HepG2 (cell line): ENCODE measurements at regions not wholly inside any gene's neighbourhood (a gene's known extent, or its start where the extent isn't known, plus 50 kb on each side); places are given as distances from the start of the nearest gene placed in this dataset.

Experiments used
- ATAC-seq: fragments of 200-7000 bp; cut with Tn5 transposase; 3 replicates; pipeline ENCODE4 v1.9.1; 2020; ENCODE audit warnings: mild to moderate bottlenecking, moderate library complexity
- BruUV-seq: library from RNA; stranded (reverse); fragments of 400-500 nt; replicated peaks from 2 replicates; lab custom pipeline; 2021; lab: Mats Ljungman, UMichigan
- CTCF ChIA-PET: fragments of 300-600 bp; formaldehyde crosslinking; extraction: SDS; loops from one replicate; lab custom pipeline; 2021; ENCODE audit warnings: low total read pairs, inconsistent platforms, low intra/inter-chr PET ratio; lab: Yijun Ruan, JAX
- POLR2A ChIA-PET: fragments of 350-600 bp; sonication (Branson Sonifier 250); formaldehyde crosslinking; loops from one replicate; lab custom pipeline; 2020; ENCODE audit warnings: antibody characterized with exemption, inconsistent platforms; lab: Yijun Ruan, JAX
- DNase-seq: peaks from one replicate; pipeline ENCODE4 v3.0.0-alpha.2; 2015; ENCODE audit warnings: low spot score
- FAIRE-seq: peaks from 3 replicates; lab custom pipeline; 2011; peaks lifted over from hg19 to GRCh38; lab: Jason Lieb, UNC
- H2AFZ ChIP-seq: one replicate; pipeline ENCODE4 v1.6.1; 2011; ENCODE audit warnings: low read length, inconsistent platforms
- H3K27ac ChIP-seq: fragments of 300-600 bp; 3 replicates; pipeline ENCODE4 v1.8.0; 2011; ENCODE audit warnings: mixed run types, mild to moderate bottlenecking, mixed read lengths, low read length, inconsistent platforms; ENCODE audit not compliant: insufficient read depth; ENCODE audit errors: extremely low read length
- H3K27me3 ChIP-seq, 2 experiments: fragments of 200-600 bp in 1 of 2; 2 replicates in 1 of 2; 3 replicates in 1 of 2; pipeline versions ENCODE4 v1.6.0 to v1.8.0; 2011; ENCODE audit warnings: low read length in 2 of 2, mild to moderate bottlenecking in 2 of 2, moderate library complexity in 2 of 2, inconsistent platforms in 1 of 2; ENCODE audit not compliant: insufficient read depth in 2 of 2, control insufficient read depth in 1 of 2
- H3K36me3 ChIP-seq, 2 experiments: fragments of 200-600 bp in 1 of 2; replicated peaks in 1 of 2; 2 replicates in 1 of 2; 3 replicates in 1 of 2; pipeline versions ENCODE4 v1.5.1 to v1.8.0; 2011; ENCODE audit warnings: low read length in 2 of 2, inconsistent platforms in 1 of 2; ENCODE audit not compliant: insufficient read depth in 2 of 2, control insufficient read depth in 1 of 2
- H3K4me1 ChIP-seq: 2 replicates; pipeline ENCODE4 v1.5.1; 2012; ENCODE audit warnings: low read length, inconsistent platforms; ENCODE audit not compliant: insufficient read depth
- H3K4me2 ChIP-seq: 2 replicates; pipeline ENCODE4 v1.6.0; 2011; ENCODE audit warnings: low read depth, low read length, inconsistent platforms
- H3K4me3 ChIP-seq, 3 experiments: fragments of 200-600 bp in 1 of 3; sonication (generic), shearing (Covaris generic) in 1 of 3; replicated peaks in 1 of 3; 2 replicates each; pipeline ENCODE4 v1.5.1; 2011 to 2016; ENCODE audit warnings: low read length in 3 of 3, inconsistent platforms in 2 of 3, low read depth in 2 of 3, mild to moderate bottlenecking in 2 of 3, control low read depth in 1 of 3, mixed read lengths in 1 of 3; ENCODE audit not compliant: insufficient read depth in 1 of 3
- H3K79me2 ChIP-seq: one replicate; pipeline ENCODE4 v1.6.1; 2011; ENCODE audit warnings: low read length, inconsistent platforms; ENCODE audit not compliant: insufficient read depth
- H3K9ac ChIP-seq: 2 replicates; pipeline ENCODE4 v1.6.0; 2011; ENCODE audit warnings: mild to moderate bottlenecking, low read depth, low read length, inconsistent platforms; ENCODE audit not compliant: insufficient read depth
- H3K9me3 ChIP-seq: 2 replicates; pipeline ENCODE4 v1.5.1; 2012; ENCODE audit warnings: mild to moderate bottlenecking, low read length
- H4K20me1 ChIP-seq: 2 replicates; pipeline ENCODE4 v1.6.0; 2011; ENCODE audit warnings: inconsistent platforms, mild to moderate bottlenecking, low read length, moderate library complexity; ENCODE audit not compliant: insufficient read depth
- HHEX ChIP-seq: IDR thresholded peaks from 2 replicates; pipeline ENCODE4 v1.6.1; 2016; ENCODE audit warnings: control low read depth
- MAFK ChIP-seq, 2 experiments: IDR thresholded peaks in 1 of 2; conservative IDR thresholded peaks in 1 of 2; 2 replicates each; pipeline ENCODE4 v1.6.1; 2011; ENCODE audit warnings: improper control_type of control experiment in 2 of 2, low read length in 2 of 2
- SRY ChIP-seq: sonication (generic); formaldehyde crosslinking; IDR thresholded peaks from 2 replicates; pipeline ENCODE4 v1.8.0; 2022; ENCODE audit warnings: mild to moderate bottlenecking, missing genetic modification reagents
- TARDBP ChIP-seq: sonication (generic); formaldehyde crosslinking; IDR thresholded peaks from 2 replicates; pipeline ENCODE4 v1.8.0; 2022; ENCODE audit warnings: mild to moderate bottlenecking, missing genetic modification reagents
- ZNF615 ChIP-seq: sonication (generic); formaldehyde crosslinking; IDR thresholded peaks from 2 replicates; pipeline ENCODE4 v1.5.0; 2020; ENCODE audit warnings: mild to moderate bottlenecking, missing genetic modification reagents, borderline replicate concordance
- WGBS: methylation state at CpG from one replicate; pipeline ENCODE4 v1.1.6; 2017; ENCODE audit warnings: low lambda C conversion rate; 5-methylcytosine and 5-hydroxymethylcytosine counted together
- in situ Hi-C: cut with HindIII; loops from 2 replicates; pipeline ENCODE4 v1.10.0; 2017; ENCODE audit warnings: low pct_unique_long_range_greater_than_20kb; ENCODE audit not compliant: extremely low pct_ligation_motif_present
- intact Hi-C: fragments of 100-400 bp; cut with micrococcal nuclease; formaldehyde crosslinking; loops from one replicate; pipeline ENCODE4 v1.10.0; 2022; ENCODE audit not compliant: unreplicated experiment
- TF ChIP-seq, protein P1 (sequence below): sonication (generic); formaldehyde crosslinking; conservative IDR thresholded peaks from 2 replicates; pipeline ENCODE4 v1.5.0; 2020; ENCODE audit warnings: missing genetic modification reagents

DNA sequence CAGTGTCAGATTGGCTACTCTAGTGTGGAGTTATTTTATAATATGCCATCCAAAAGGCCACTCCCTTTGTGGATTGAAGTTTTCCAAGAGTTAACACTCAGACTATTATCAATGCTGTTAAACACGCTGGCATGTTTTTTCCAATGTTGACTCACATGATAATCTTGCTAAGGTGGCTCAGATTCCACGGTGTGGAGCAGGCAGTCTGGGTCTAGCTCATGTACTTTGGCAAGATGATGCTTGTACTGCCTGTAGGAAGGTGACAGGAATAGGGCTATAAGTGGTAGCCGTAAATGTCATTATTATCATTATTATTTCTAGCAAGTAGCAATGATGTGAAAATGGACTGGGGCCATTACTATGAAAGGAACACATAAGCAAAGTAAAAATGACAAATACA, 79.4 kb upstream of the TBX20 start:
- Histone ChIP-seq H3K27me3 (peaks cover 2 to 11% of the 10 kb centered on the region in 2 experiments; a peak in 1 of 5 replicates), H3K36me3 (no peaks in the 10 kb centered on the region), H3K9ac (no peak overlapping the region), H3K79me2 (no peaks in the 10 kb centered on the region), H2AFZ (no peak overlapping the region), H3K4me2 (no peak overlapping the region), H3K9me3 (no peaks in the 10 kb centered on the region), H3K4me1 (no peaks in the 10 kb centered on the region), H4K20me1 (no peaks in the 10 kb centered on the region), H3K27ac (no peak overlapping the region), H3K4me3 (no peak overlapping the region)
- DNase-seq (no peak), ATAC-seq (no peak), FAIRE-seq (no peak)
- TF ChIP-seq MAFK (conservative IDR thresholded peaks at IDR 0.05 in 1 of 2, IDR thresholded peaks at IDR 0.05 in 1 of 2; ENCODE audit: low read length in 2 of 2) (no peak), SRY (CRISPR knock-in tag) (no peak), TARDBP (CRISPR knock-in tag) (no peak), ZNF615 (CRISPR knock-in tag) (no peak), HHEX (CRISPR knock-in tag) (no peak)
- TF ChIP-seq, protein P1, sequence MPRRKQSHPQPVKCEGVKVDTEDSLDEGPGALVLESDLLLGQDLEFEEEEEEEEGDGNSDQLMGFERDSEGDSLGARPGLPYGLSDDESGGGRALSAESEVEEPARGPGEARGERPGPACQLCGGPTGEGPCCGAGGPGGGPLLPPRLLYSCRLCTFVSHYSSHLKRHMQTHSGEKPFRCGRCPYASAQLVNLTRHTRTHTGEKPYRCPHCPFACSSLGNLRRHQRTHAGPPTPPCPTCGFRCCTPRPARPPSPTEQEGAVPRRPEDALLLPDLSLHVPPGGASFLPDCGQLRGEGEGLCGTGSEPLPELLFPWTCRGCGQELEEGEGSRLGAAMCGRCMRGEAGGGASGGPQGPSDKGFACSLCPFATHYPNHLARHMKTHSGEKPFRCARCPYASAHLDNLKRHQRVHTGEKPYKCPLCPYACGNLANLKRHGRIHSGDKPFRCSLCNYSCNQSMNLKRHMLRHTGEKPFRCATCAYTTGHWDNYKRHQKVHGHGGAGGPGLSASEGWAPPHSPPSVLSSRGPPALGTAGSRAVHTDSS (CRISPR knock-in tag): no peak
- intact Hi-C loops (no loop called here), in situ Hi-C loops (no loop called here)
- WGBS: 34% methylated on average over 3 of the region's 3 CpGs
- POLR2A ChIA-PET: no interaction called here
- BruUV-seq: no TSS peak
- CTCF ChIA-PET: no interaction called here
